Erythroblast (primary cell): ENCODE measurements at regions not wholly inside any gene's neighbourhood (a gene's known extent, or its start where the extent isn't known, plus 50 kb on each side); places are given as distances from the start of the nearest gene placed in this dataset.
"Not testable (repeated sequence)": the region's sequence is repeated elsewhere in the genome, so short reads cannot be mapped to it uniquely, and the experiment has no call there.

ENCODE experiments used
- GATA1 ChIP-seq: IDR thresholded peaks from 2 replicates; pipeline ENCODE4 v1.6.1; 2011; ENCODE audit warnings: low read depth, mild to moderate bottlenecking, control low read depth, low read length, moderate library complexity
- POLR2A ChIP-seq: IDR thresholded peaks from 2 replicates; pipeline ENCODE4 v1.6.1; 2011; ENCODE audit warnings: mild to moderate bottlenecking, low read length

- TF ChIP-seq POLR2A, GATA1: not testable (repeated sequence)
Observed at GRCh38 chr3:166684077-166684476, 696.0 kb downstream of the ZBBX start.
